H9 (cell line): ENCODE measurements at regions not wholly inside any gene's neighbourhood (a gene's known extent, or its start where the extent isn't known, plus 50 kb on each side); places are given as distances from the start of the nearest gene placed in this dataset.

Experiments
- DNase-seq: peaks from one replicate; pipeline ENCODE4 v3.0.0-alpha.2; 2017
- H2AFZ ChIP-seq: one replicate; pipeline ENCODE4 v1.6.1; 2013; ENCODE audit warnings: mild to moderate bottlenecking, low read length, control low read depth, moderate library complexity
- H2AK5ac ChIP-seq: 2 replicates; pipeline ENCODE4 v1.6.1; 2013; ENCODE audit warnings: low read length, control low read depth, mixed read lengths; ENCODE audit not compliant: insufficient read length
- H2BK120ac ChIP-seq: one replicate; pipeline ENCODE4 v1.6.1; 2013; ENCODE audit warnings: low read depth, mild to moderate bottlenecking, low read length, control low read depth, inconsistent platforms; ENCODE audit not compliant: poor library complexity, severe bottlenecking
- H2BK12ac ChIP-seq: 2 replicates; pipeline ENCODE4 v1.6.1; 2013; ENCODE audit warnings: low read length, control low read depth, mixed read lengths, low read depth; ENCODE audit not compliant: insufficient read length
- H2BK15ac ChIP-seq: 2 replicates; pipeline ENCODE4 v1.6.1; 2013; ENCODE audit warnings: low read depth, low read length, control low read depth
- H2BK20ac ChIP-seq: one replicate; pipeline ENCODE4 v1.6.1; 2013; ENCODE audit warnings: low read depth, mild to moderate bottlenecking, low read length, control low read depth, inconsistent platforms; ENCODE audit not compliant: poor library complexity, severe bottlenecking
- H2BK5ac ChIP-seq: 2 replicates; pipeline ENCODE4 v1.6.1; 2013; ENCODE audit warnings: low read length, control low read depth, mixed read lengths; ENCODE audit not compliant: insufficient read length
- H3K14ac ChIP-seq: 2 replicates; pipeline ENCODE4 v1.6.1; 2013; ENCODE audit warnings: low read length, control low read depth; ENCODE audit not compliant: insufficient read depth
- H3K18ac ChIP-seq: 2 replicates; pipeline ENCODE4 v1.6.1; 2013; ENCODE audit warnings: low read depth, mild to moderate bottlenecking, mixed read lengths, low read length, control low read depth; ENCODE audit not compliant: insufficient read length
- H3K23ac ChIP-seq: 2 replicates; pipeline ENCODE4 v1.6.1; 2013; ENCODE audit warnings: low read length, control low read depth, mixed read lengths, low read depth; ENCODE audit not compliant: insufficient read length
- H3K23me2 ChIP-seq: 2 replicates; pipeline ENCODE4 v1.6.1; 2013; ENCODE audit warnings: low read depth, mild to moderate bottlenecking, mixed read lengths, low read length, control low read depth; ENCODE audit not compliant: insufficient read length, poor library complexity, severe bottlenecking
- H3K27ac ChIP-seq: 2 replicates; pipeline ENCODE4 v1.5.1; 2013; ENCODE audit warnings: low read length, control low read depth, mixed read lengths, low read depth; ENCODE audit not compliant: insufficient read length
- H3K27me3 ChIP-seq: 2 replicates; pipeline ENCODE4 v1.6.1; 2013; ENCODE audit warnings: low read length, control low read depth, inconsistent platforms; ENCODE audit not compliant: insufficient read depth
- H3K4ac ChIP-seq: 2 replicates; pipeline ENCODE4 v1.6.1; 2013; ENCODE audit warnings: low read depth, mild to moderate bottlenecking, control low read depth, inconsistent platforms, low read length, moderate library complexity
- H3K4me1 ChIP-seq: 2 replicates; pipeline ENCODE4 v1.6.1; 2013; ENCODE audit warnings: low read length, control low read depth, inconsistent platforms; ENCODE audit not compliant: insufficient read depth
- H3K4me2 ChIP-seq: 2 replicates; pipeline ENCODE4 v1.6.1; 2013; ENCODE audit warnings: low read length, control low read depth, mixed read lengths; ENCODE audit not compliant: insufficient read length, insufficient read depth
- H3K56ac ChIP-seq: 2 replicates; pipeline ENCODE4 v1.6.1; 2013; ENCODE audit warnings: low read depth, mild to moderate bottlenecking, mixed read lengths, low read length, control low read depth; ENCODE audit not compliant: insufficient read length
- H3K79me1 ChIP-seq: 2 replicates; pipeline ENCODE4 v1.6.1; 2013; ENCODE audit warnings: low read depth, mild to moderate bottlenecking, moderate library complexity, low read length, control low read depth, inconsistent platforms; ENCODE audit not compliant: insufficient read depth, poor library complexity, severe bottlenecking
- H3K79me2 ChIP-seq: 2 replicates; pipeline ENCODE4 v1.6.1; 2013; ENCODE audit warnings: low read length, control low read depth, inconsistent platforms; ENCODE audit not compliant: insufficient read depth
- H3K9ac ChIP-seq: 2 replicates; pipeline ENCODE4 v1.6.1; 2013; ENCODE audit warnings: low read length, control low read depth, mixed read lengths; ENCODE audit not compliant: insufficient read length; ENCODE audit errors: extremely low read depth
- H3K9me3 ChIP-seq: one replicate; pipeline ENCODE4 v1.6.1; 2013; ENCODE audit warnings: low read depth, low read length, inconsistent platforms; ENCODE audit not compliant: control insufficient read depth
- H3T11ph ChIP-seq: one replicate; pipeline ENCODE4 v1.6.1; 2013; ENCODE audit warnings: mild to moderate bottlenecking, low read length, control low read depth, inconsistent platforms
- H4K20me1 ChIP-seq: one replicate; pipeline ENCODE4 v1.6.1; 2013; ENCODE audit not compliant: control insufficient read depth, insufficient read length, insufficient read depth
- H4K5ac ChIP-seq: 2 replicates; pipeline ENCODE4 v1.6.1; 2013; ENCODE audit warnings: low read depth, mild to moderate bottlenecking, mixed read lengths, low read length, control low read depth; ENCODE audit not compliant: insufficient read length
- H4K8ac ChIP-seq: replicated peaks from 2 replicates; pipeline ENCODE4 v1.6.1; 2013; ENCODE audit warnings: low read length, control low read depth, mixed read lengths, low read depth; ENCODE audit not compliant: insufficient read length
- H4K91ac ChIP-seq: 2 replicates; pipeline ENCODE4 v1.6.1; 2013; ENCODE audit warnings: low read depth, mild to moderate bottlenecking, moderate library complexity, mixed read lengths, low read length, control low read depth; ENCODE audit not compliant: insufficient read length
- H3K27ac Mint-ChIP-seq, 3 experiments: 2 replicates in 2 of 3; 3 replicates in 1 of 3; pipeline ENCODE4 v1.8.0; 2020 to 2021; ENCODE audit warnings: mixed read lengths in 3 of 3, mild to moderate bottlenecking in 1 of 3, moderate library complexity in 1 of 3
- H3K27me3 Mint-ChIP-seq: 2 replicates; pipeline ENCODE4 v1.8.0; 2021; ENCODE audit warnings: low read depth, mild to moderate bottlenecking, moderate library complexity, mixed read lengths
- H3K36me3 Mint-ChIP-seq, 3 experiments: 2 replicates in 2 of 3; 3 replicates in 1 of 3; pipeline ENCODE4 v1.8.0; 2020 to 2021; ENCODE audit warnings: low read depth in 3 of 3, mixed read lengths in 3 of 3; ENCODE audit not compliant: insufficient read depth in 1 of 3
- H3K4me1 Mint-ChIP-seq, 2 experiments: 2 replicates each; pipeline ENCODE4 v1.8.0; 2020; ENCODE audit warnings: mixed read lengths in 2 of 2
- H3K4me3 Mint-ChIP-seq, 2 experiments: 2 replicates in 1 of 2; 3 replicates in 1 of 2; pipeline ENCODE4 v1.8.0; 2020 to 2021; ENCODE audit warnings: mild to moderate bottlenecking in 2 of 2, mixed read lengths in 2 of 2, moderate library complexity in 1 of 2
- H3K9me3 Mint-ChIP-seq, 2 experiments: 2 replicates in 1 of 2; 3 replicates in 1 of 2; pipeline ENCODE4 v1.8.0; 2020; ENCODE audit warnings: mild to moderate bottlenecking in 2 of 2, mixed read lengths in 2 of 2, moderate library complexity in 1 of 2
- WGBS: extraction: QIAGEN DNeasy Blood & Tissue Kit; methylation state at CpG from one replicate; pipeline ENCODE4 v1.1.7; 2013; ENCODE audit warnings: missing lambda C conversion rate, low lambda C conversion rate, mixed read lengths; ENCODE audit not compliant: insufficient read length; ENCODE audit errors: extremely low coverage; 5-methylcytosine and 5-hydroxymethylcytosine counted together
- TF ChIP-seq, protein P1 (sequence below): fragments of 200-600 bp; sonication (generic); conservative IDR thresholded peaks from 3 replicates; pipeline ENCODE4 v1.8.0; 2021; ENCODE audit warnings: antibody characterized with exemption, mild to moderate bottlenecking

DNA sequence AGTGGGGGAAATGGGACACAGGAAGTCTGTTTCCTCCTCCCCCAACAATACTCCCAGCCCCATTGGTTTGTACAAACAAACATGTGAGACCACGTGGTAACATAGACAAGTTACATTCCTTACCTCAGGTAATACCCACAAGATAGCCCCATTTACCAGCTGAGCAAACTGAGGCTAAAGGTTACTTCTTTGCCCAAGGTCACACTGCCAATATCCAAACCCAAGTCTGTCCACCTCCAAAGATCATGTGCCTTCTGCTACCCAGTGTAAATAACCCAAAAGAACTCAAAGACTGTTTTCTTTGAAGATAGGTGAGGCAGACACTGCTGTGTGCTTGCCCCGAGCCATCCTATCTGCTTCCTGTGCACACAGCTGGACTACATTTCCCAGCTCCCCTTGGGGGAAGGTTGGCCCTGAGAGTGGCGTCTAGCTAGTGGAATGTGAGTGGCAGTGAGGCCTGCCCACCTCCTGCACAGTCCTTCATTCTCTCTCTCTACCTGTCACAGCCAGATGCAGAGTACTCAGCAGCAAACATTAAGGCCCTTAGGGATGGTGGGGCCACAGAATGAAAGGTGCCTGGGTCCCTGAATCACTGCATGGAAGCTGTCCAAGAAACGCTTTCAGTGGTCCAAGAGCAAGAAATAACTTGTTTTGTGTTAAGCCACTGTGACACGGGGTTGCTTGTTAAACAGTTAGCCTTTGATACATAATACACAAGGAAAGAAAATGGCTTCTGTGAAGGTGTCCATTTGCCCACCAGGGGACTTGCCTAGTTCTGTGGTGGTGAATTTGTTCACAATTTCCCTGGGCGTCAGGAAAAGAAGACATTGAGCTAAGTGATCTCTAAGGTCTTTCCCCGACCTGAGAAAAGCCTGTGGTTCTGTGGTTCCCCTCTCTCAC, 257.7 kb upstream of the NFE2L3 start:
- Histone ChIP-seq H3K9me3 (no peaks in the 10 kb centered on the region), H2BK15ac (no peak overlapping the region), H2BK120ac (no peak overlapping the region), H4K91ac (no peak overlapping the region), H2BK20ac (no peak overlapping the region), H3K23me2 (peaks cover 6% of the 10 kb centered on the region), H3K79me2 (no peaks in the 10 kb centered on the region), H3K4ac (no peak overlapping the region), H4K5ac (no peak overlapping the region), H2BK12ac (no peak overlapping the region), H3T11ph (no peak overlapping the region), H3K18ac (no peak overlapping the region), H4K20me1 (no peaks in the 10 kb centered on the region), H3K9ac (no peak overlapping the region), H3K56ac (no peak overlapping the region), H3K14ac (no peak overlapping the region), H2BK5ac (no peak overlapping the region), H2AK5ac (no peak overlapping the region), H3K4me1 (no peaks in the 10 kb centered on the region), H3K23ac (no peak overlapping the region), H3K4me2 (no peak overlapping the region), H2AFZ (no peak overlapping the region), H3K27me3 (no peaks in the 10 kb centered on the region), H3K79me1 (no peaks in the 10 kb centered on the region), H3K27ac (no peak overlapping the region), H4K8ac (no peak overlapping the region)
- peak; percentile 75 for DNase-seq
- peaks cover 20 to 31% of the 10 kb centered on the region in 2 experiments for H3K4me1 Mint-ChIP-seq
- no peaks in the 10 kb centered on the region; a peak in 1 of 7 replicates for H3K36me3 Mint-ChIP-seq
- H3K27ac Mint-ChIP-seq, result peak overlapping the region in 1 of 3 experiments; percentile 55; a peak in 1 of 7 replicates
- peaks cover 0 to 4% of the 10 kb centered on the region in 2 experiments; a peak in 1 of 5 replicates for H3K9me3 Mint-ChIP-seq
- TF ChIP-seq, protein P1, sequence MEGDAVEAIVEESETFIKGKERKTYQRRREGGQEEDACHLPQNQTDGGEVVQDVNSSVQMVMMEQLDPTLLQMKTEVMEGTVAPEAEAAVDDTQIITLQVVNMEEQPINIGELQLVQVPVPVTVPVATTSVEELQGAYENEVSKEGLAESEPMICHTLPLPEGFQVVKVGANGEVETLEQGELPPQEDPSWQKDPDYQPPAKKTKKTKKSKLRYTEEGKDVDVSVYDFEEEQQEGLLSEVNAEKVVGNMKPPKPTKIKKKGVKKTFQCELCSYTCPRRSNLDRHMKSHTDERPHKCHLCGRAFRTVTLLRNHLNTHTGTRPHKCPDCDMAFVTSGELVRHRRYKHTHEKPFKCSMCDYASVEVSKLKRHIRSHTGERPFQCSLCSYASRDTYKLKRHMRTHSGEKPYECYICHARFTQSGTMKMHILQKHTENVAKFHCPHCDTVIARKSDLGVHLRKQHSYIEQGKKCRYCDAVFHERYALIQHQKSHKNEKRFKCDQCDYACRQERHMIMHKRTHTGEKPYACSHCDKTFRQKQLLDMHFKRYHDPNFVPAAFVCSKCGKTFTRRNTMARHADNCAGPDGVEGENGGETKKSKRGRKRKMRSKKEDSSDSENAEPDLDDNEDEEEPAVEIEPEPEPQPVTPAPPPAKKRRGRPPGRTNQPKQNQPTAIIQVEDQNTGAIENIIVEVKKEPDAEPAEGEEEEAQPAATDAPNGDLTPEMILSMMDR, result no peak
- WGBS, result no CpG with 5 or more reads among the region's 7 CpGs
- peaks cover 14% of the 10 kb centered on the region for H3K27me3 Mint-ChIP-seq
- peak overlapping the region in 1 of 2 experiments; percentile 80; a peak in 2 of 5 replicates for H3K4me3 Mint-ChIP-seq
